HEK293 (cell line): ENCODE measurements at regions not wholly inside any gene's neighbourhood (a gene's known extent, or its start where the extent isn't known, plus 50 kb on each side); places are given as distances from the start of the nearest gene placed in this dataset.

Experiments
- CTCF ChIP-seq: fragments of 450-650 bp; formaldehyde crosslinking; IDR thresholded peaks from 2 replicates; pipeline ENCODE4 v1.5.1; 2016; ENCODE audit warnings: missing biosample characterization, missing genetic modification characterization
- HOXA7 ChIP-seq: sonication (generic); formaldehyde crosslinking; IDR thresholded peaks from 2 replicates; pipeline ENCODE4 v1.8.1; 2022; ENCODE audit warnings: missing genetic modification reagents, borderline replicate concordance
- KLF1 ChIP-seq: fragments of 450-650 bp; formaldehyde crosslinking; IDR thresholded peaks from 2 replicates; pipeline ENCODE4 v1.5.1; 2016; ENCODE audit warnings: missing biosample characterization, missing genetic modification characterization
- PRDM1 ChIP-seq: fragments of 450-650 bp; formaldehyde crosslinking; IDR thresholded peaks from 2 replicates; pipeline ENCODE4; 2016; ENCODE audit warnings: missing biosample characterization, missing genetic modification characterization
- ZBTB21 ChIP-seq: fragments of 450-650 bp; formaldehyde crosslinking; IDR thresholded peaks from 2 replicates; pipeline ENCODE4 v1.5.1; 2017; ENCODE audit warnings: missing biosample characterization, missing genetic modification characterization
- ZFP69B ChIP-seq: fragments of 450-650 bp; formaldehyde crosslinking; IDR thresholded peaks from 2 replicates; pipeline ENCODE4 v1.5.1; 2016; ENCODE audit warnings: missing biosample characterization, missing genetic modification characterization
- ZNF174 ChIP-seq: fragments of 450-650 bp; formaldehyde crosslinking; IDR thresholded peaks from 2 replicates; pipeline ENCODE4 v1.5.0; 2017; ENCODE audit warnings: missing biosample characterization, mild to moderate bottlenecking, missing genetic modification characterization
- ZNF175 ChIP-seq: fragments of 450-650 bp; formaldehyde crosslinking; IDR thresholded peaks from 2 replicates; pipeline ENCODE4 v1.5.1; 2016; ENCODE audit warnings: missing biosample characterization, missing genetic modification characterization
- ZNF404 ChIP-seq: fragments of 450-650 bp; formaldehyde crosslinking; IDR thresholded peaks from 2 replicates; pipeline ENCODE4 v1.5.1; 2017; ENCODE audit warnings: missing biosample characterization, missing genetic modification characterization
- ZNF677 ChIP-seq: fragments of 450-650 bp; IDR thresholded peaks from 2 replicates; pipeline ENCODE4 v1.5.0; 2018; ENCODE audit warnings: missing biosample characterization, mild to moderate bottlenecking, missing genetic modification characterization, moderate library complexity
- ZNF777 ChIP-seq: fragments of 450-650 bp; formaldehyde crosslinking; IDR thresholded peaks from 2 replicates; pipeline ENCODE4 v1.5.1; 2017; ENCODE audit warnings: missing biosample characterization, missing genetic modification characterization, borderline replicate concordance
- ZNF792 ChIP-seq: fragments of 450-650 bp; formaldehyde crosslinking; IDR thresholded peaks from 2 replicates; pipeline ENCODE4 v1.5.1; 2016; ENCODE audit warnings: missing biosample characterization, missing genetic modification characterization
- TF ChIP-seq, protein P1 (sequence below): fragments of 450-650 bp; IDR thresholded peaks from 2 replicates; pipeline ENCODE4 v1.5.1; 2018; ENCODE audit warnings: missing biosample characterization, mild to moderate bottlenecking, missing genetic modification characterization

DNA sequence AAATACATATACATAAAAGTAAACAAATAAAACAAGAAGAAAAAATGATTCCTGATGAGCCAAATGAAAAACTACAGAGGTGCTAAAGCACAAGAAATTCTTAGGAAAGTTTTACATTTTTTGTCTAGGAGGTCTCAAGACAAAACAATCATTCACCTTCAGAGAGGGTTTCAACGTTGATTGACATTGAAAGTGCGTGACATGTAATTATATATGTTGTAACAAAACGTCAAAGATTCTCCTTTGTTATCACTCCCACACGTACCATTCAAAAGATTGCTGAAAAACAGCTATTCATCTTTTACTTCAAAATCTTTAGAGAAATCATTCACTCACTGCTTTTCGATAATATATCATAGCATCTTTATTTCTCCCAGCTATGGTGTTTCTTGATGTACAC lies 375.9 kb downstream of the NEBL start:
- TF ChIP-seq CTCF (tag by site-specific recombination) (no peak), ZBTB21 (tag by site-specific recombination) (no peak), ZFP69B (no peak), HOXA7 (no peak), ZNF174 (tag by site-specific recombination) (no peak), KLF1 (tag by site-specific recombination) (no peak), PRDM1 (tag by site-specific recombination) (no peak), ZNF792 (tag by site-specific recombination) (no peak), ZNF175 (no peak), ZNF777 (tag by site-specific recombination) (no peak), ZNF677 (tag by site-specific recombination) (no peak), ZNF404 (tag by site-specific recombination) (no peak)
- TF ChIP-seq, protein P1, sequence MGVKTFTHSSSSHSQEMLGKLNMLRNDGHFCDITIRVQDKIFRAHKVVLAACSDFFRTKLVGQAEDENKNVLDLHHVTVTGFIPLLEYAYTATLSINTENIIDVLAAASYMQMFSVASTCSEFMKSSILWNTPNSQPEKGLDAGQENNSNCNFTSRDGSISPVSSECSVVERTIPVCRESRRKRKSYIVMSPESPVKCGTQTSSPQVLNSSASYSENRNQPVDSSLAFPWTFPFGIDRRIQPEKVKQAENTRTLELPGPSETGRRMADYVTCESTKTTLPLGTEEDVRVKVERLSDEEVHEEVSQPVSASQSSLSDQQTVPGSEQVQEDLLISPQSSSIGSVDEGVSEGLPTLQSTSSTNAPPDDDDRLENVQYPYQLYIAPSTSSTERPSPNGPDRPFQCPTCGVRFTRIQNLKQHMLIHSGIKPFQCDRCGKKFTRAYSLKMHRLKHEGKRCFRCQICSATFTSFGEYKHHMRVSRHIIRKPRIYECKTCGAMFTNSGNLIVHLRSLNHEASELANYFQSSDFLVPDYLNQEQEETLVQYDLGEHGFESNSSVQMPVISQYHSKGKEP (tag by site-specific recombination), result no peak
